ENCODE measurements at regions not wholly inside any gene's neighbourhood (a gene's known extent, or its start where the extent isn't known, plus 50 kb on each side); places are given as distances from the start of the nearest gene placed in this dataset.

- no peak for FAIRE-seq
Observed at GRCh38 chrX:30949554-30949953, 60.5 kb upstream of the TAB3 start.

- FAIRE-seq = no peak
Observed at GRCh38 chrX:30948626-30949025, 59.6 kb upstream of the TAB3 start.

GRCh38 chrX:30948051-30948450, 59.0 kb upstream of the TAB3 start:
- no peak for FAIRE-seq

DNA sequence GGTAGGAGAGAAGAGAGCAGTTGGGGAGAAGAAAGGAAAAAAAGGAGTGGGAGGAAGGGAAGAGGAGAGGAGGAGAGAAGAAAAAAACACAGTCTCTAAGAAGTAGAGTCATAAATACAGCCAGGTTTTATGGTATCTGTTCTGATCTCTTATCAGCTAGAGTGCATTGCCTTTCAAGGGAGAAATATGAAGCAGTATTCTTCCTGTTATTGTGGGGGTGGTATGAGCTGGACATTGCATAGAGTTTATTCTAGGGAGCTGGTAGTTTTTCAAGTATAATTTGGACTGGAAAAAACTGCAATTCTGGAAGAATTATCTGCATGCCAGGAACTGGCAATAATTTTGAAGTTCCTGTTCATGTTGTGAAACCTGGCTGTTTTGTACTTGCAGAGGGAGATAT, 54.9 kb upstream of the TAB3 start:
- no peak for FAIRE-seq

DNA sequence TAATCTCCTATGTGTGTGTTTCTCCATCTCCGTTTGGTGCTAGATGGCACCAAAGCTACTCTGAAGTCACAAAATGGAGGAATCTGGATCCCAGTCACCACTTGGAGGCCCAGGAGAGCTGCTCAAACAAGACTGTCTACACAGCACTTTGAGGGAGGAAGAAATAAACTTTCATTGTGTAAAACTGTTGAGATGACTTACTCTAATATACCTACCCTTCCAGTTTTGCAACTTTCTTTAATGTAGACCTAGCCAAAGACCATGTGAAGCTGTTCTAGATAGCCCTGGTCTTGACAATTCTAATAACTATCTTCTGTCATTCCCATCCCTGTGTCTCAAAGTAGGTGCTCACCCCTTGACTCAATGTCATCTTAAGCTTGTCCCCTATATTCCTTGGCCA, 52.8 kb upstream of the TAB3 start:
- FAIRE-seq = no peak

- no peak for FAIRE-seq
Observed at GRCh38 chrX:30939928-30940327, 50.9 kb upstream of the TAB3 start.
